Large intestine (tissue), 3 donors: ENCODE measurements at regions not wholly inside any gene's neighbourhood (a gene's known extent, or its start where the extent isn't known, plus 50 kb on each side); places are given as distances from the start of the nearest gene placed in this dataset.
"Not testable (repeated sequence)": the region's sequence is repeated elsewhere in the genome, so short reads cannot be mapped to it uniquely, and the experiment has no call there.

Experiments used
- DNase-seq, 2 donors: peaks; one replicate each; pipeline versions ENCODE4 v3.0.0 to v3.0.0-alpha.2; 2013
- H3K27ac ChIP-seq: one replicate; pipeline ENCODE4 v1.5.1; 2013; ENCODE audit warnings: low read length
- H3K27me3 ChIP-seq: 2 replicates; pipeline ENCODE4 v1.6.1; 2013; ENCODE audit warnings: low read length; ENCODE audit not compliant: control insufficient read depth, insufficient read depth
- H3K36me3 ChIP-seq: 2 replicates; pipeline ENCODE4 v1.6.1; 2013; ENCODE audit warnings: low read length; ENCODE audit not compliant: control insufficient read depth, insufficient read depth
- H3K4me1 ChIP-seq: one replicate; pipeline ENCODE4 v1.6.1; 2013; ENCODE audit warnings: low read length; ENCODE audit not compliant: control insufficient read depth, insufficient read depth
- H3K4me3 ChIP-seq: one replicate; pipeline ENCODE4 v1.5.1; 2013; ENCODE audit warnings: low read length
- H3K9me3 ChIP-seq: one replicate; pipeline ENCODE4 v1.6.1; 2013; ENCODE audit warnings: mild to moderate bottlenecking, low read depth, low read length, moderate library complexity; ENCODE audit not compliant: control insufficient read depth
- WGBS: methylation state at CpG from one replicate; pipeline ENCODE4 v1.1.5; 2013; ENCODE audit warnings: low lambda C conversion rate; ENCODE audit not compliant: insufficient coverage; 5-methylcytosine and 5-hydroxymethylcytosine counted together

DNA sequence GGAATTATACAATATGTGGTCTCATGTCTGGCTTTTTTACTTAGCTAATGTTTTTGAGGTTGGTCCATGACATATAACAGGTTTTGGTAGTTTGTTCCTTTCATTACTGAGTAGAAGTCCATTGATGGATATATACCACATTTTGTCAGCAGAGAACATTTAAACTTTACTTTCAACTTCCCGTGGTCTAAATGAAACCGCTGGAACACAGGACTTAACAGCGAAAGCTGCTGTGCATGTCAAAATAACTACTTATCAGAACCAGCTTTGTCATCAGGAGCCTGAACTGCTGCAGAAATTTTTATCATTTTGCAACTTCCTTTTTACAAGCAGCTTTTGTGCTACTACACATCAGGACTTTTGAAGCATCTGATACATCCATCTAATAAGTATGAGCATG, 147.0 kb downstream of the TBC1D2B start:
- H3K27me3 ChIP-seq, H3K4me3 ChIP-seq, H3K27ac ChIP-seq, H3K36me3 ChIP-seq, DNase-seq, H3K4me1 ChIP-seq, H3K9me3 ChIP-seq: not testable (repeated sequence)
- no CpG with 5 or more reads among the region's 3 CpGs for WGBS

DNA sequence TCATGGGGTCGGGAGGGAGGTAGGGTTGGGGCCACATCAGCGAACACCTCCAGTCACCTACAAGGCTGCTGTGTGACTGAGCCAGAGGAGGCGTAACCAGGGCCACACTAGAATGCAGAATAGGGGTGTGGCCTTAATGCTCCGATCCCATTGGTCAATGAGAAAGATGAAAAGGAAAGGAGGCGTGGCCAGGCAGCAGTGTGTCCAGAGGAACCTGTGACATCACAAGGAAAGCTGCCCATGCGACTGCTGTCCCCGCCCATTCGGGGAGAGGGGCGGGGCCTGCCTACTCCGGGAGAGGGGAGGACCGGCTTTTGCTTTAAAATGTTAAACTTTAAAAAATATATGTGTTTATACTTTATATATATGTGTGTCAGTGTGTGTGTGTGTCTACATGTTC, 150.7 kb downstream of the TBC1D2B start:
- not testable (repeated sequence) for H3K27me3 ChIP-seq, H3K27ac ChIP-seq, H3K9me3 ChIP-seq, DNase-seq, H3K36me3 ChIP-seq, H3K4me3 ChIP-seq, H3K4me1 ChIP-seq
- WGBS, result no CpG with 5 or more reads among the region's 11 CpGs

DNA sequence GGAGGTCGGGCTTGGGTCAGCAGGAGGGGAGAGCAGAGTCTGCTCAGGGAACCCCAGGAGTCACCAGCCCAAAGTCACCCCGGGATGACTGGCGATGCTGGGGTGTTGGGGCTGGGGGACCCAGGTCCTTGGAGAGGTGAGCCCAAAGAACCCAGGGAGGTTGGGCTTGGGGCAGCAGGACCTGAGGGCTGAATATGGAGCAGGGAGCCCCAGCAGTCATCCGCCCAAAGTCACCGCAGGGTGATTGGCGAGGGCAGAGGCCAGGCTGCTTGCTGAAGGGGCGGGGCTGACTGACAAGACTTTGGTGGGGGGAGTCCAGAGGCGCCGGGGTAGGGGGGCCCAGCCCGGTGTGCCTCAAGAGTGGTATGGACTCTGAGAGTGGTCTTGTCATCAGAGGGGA, 151.2 kb downstream of the TBC1D2B start:
- WGBS, result no CpG with 5 or more reads among the region's 10 CpGs

DNA sequence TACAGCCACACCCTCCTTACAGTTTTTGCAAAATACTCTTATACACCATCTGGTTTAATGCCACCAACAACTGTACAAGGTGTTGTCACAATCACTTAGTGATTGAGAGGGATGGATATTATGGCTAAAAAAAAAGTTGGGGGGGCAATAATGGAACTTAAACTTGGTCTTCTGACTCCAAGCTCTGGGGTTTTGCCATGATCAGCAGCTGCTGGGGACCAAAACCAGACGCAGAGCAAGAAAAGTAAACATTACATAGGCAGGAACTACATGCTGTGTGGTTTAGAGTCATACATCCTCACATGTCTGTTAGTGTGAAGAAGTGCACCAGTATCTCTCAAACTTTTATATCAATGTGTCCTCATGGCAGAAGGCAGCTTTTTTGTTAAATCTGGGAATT, 152.4 kb downstream of the TBC1D2B start:
- not testable (repeated sequence) for H3K4me3 ChIP-seq, H3K4me1 ChIP-seq, H3K36me3 ChIP-seq, H3K27ac ChIP-seq, H3K27me3 ChIP-seq, H3K9me3 ChIP-seq, DNase-seq
- no CpG with 5 or more reads among the region's 1 CpG for WGBS

More for the DNA sequence above, 151.2 kb downstream of the TBC1D2B start:
- not testable (repeated sequence) for DNase-seq, H3K4me1 ChIP-seq, H3K27me3 ChIP-seq, H3K4me3 ChIP-seq, H3K27ac ChIP-seq, H3K36me3 ChIP-seq, H3K9me3 ChIP-seq

DNA sequence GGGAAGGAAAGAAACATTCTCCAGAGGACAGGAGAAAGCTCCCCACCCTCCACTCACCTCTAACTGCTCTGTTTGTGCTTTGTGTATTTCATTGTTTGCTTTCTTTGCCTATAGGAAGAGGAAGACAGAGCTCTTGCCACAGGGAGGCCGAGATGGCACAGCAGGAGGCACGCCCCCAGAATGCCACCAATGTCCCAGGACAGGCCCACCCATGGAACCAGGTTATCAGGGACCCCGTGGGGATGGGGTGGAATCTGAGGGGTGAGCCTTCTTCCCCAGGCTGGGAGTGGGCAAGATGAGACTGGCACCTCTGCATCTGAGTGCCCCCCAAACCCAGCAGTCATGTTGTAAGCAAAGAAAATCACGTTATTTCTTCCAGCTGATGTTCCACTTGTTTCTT, 155.8 kb downstream of the TBC1D2B start:
- no peaks in the 10 kb centered on the region for H3K9me3 ChIP-seq
- DNase-seq, result no peak
- no peak overlapping the region for H3K27ac ChIP-seq
- H3K27me3 ChIP-seq, result no peaks in the 10 kb centered on the region
- no peaks in the 10 kb centered on the region for H3K4me1 ChIP-seq
- no peak overlapping the region for H3K4me3 ChIP-seq
- no peaks in the 10 kb centered on the region for H3K36me3 ChIP-seq
- WGBS, result no CpG with 5 or more reads among the region's 4 CpGs

DNA sequence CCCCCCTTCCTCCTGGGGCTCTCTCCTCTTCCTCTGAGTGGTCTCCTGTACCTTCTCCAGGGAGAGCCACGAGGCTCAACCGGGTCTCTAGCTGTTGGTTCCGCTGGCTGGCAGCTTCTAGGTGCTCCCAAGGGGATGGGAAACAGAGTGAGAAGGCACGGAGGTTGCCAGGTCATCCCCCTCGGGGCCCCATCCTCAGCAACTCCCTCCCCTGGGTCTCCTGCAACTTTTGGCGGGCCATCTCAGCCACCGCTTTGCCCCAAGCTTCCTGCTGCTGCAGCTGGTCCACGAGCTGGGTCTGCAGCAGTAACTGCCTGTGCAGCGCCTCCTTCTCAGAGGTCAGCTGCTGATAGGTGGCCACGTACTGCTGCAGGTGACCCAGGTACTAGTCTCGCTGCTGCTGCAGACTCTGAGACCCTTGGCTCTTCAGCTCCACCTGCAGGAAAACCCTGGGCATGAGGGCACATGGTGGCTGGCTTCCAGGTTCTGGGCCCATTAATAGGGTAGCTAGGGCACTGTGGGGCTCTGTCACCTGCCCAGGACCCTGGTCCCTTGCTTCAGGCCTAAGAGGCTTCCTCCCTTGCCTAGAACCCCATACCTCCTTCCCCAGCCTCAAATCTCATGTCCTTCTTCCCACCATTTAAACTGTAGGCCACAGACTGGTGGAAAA, 160.4 kb downstream of the TBC1D2B start:
- DNase-seq, H3K4me1 ChIP-seq, H3K4me3 ChIP-seq, H3K27me3 ChIP-seq, H3K36me3 ChIP-seq, H3K9me3 ChIP-seq, H3K27ac ChIP-seq: not testable (repeated sequence)
- no CpG with 5 or more reads among the region's 11 CpGs for WGBS

DNA sequence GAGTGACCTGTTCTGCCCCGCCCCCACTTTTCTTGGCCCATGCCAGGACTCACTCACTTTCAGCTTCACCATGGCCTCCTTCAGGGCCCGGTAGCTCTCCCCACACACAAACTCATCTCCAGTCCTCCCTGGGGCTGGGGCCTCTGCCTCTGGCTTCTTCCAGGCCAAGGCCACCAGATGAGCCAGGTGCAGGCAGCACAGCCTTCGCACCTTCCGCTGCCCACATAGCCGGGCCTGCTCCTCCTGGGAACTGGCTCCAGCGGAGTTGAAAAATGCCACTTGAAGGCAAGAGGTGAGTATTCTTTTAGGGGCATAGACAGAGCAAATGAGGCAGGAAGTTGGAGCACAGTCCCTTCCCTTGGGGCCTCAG, 161.6 kb downstream of the TBC1D2B start:
- H3K27ac ChIP-seq, H3K4me1 ChIP-seq, H3K27me3 ChIP-seq, H3K36me3 ChIP-seq, H3K4me3 ChIP-seq, DNase-seq, H3K9me3 ChIP-seq: not testable (repeated sequence)
- WGBS, result no CpG with 5 or more reads among the region's 6 CpGs

DNA sequence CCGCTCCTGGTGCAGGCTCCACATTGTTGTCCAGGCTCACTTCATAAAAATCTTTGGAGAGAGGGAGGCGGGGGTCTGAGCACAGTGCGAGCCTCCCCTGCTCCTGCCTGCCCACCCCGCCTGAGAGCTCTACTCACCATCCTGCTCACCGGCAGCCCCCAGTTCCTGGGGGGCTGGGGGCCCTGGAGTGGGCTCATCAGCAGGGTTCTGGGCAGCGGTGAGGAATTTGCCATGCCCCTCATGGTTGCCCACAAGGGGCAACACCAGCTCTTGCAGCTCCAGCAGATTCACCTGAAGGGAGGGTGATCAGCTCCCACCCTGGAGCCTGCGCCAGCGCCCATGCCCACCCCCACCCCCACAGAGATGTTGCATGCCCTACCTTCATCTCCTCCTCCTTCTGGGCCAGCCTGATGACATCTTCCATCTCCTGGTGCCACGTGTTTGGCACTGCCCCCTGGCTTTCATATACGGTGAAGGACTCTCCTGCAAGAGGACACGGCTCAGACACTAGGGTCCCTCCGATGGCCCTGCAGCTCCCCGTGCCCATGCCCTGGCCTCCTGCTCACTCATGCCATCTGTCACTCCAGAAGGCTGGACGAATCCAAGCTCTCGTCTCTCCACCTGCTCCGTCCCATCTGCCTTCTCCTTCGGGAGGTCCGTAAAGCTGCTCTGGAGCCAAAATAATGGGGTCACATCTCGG, 162.1 kb downstream of the TBC1D2B start:
- no CpG with 5 or more reads among the region's 19 CpGs for WGBS
- Histone ChIP-seq H3K9me3 (no peaks in the 10 kb centered on the region), H3K36me3 (no peaks in the 10 kb centered on the region), H3K27ac (no peak overlapping the region), H3K4me3 (no peak overlapping the region), H3K4me1 (no peaks in the 10 kb centered on the region), H3K27me3 (no peaks in the 10 kb centered on the region)
- DNase-seq, result no peak

DNA sequence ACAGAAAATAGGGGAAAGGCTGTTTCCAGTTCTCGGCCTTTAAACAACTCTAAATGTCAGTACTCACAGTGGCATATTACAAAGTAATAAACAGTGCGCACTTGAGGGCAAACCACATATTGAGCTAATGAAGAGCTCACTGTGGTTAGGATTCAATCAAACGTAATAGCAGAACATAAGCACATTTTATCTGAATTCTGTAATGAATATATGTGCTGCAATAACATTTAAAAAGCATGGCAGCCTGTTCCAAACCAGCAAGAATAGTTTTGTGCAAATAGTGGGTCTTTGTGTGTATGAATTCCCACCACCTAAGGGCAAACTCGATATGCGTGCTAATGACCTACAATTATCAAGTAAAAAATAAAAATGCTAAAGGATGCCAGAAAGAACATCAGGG, 163.0 kb downstream of the TBC1D2B start:
- not testable (repeated sequence) for H3K9me3 ChIP-seq, H3K27ac ChIP-seq, H3K36me3 ChIP-seq, H3K27me3 ChIP-seq, H3K4me3 ChIP-seq, H3K4me1 ChIP-seq, DNase-seq
- 80% methylated on average over 1 of the region's 5 CpGs for WGBS

DNA sequence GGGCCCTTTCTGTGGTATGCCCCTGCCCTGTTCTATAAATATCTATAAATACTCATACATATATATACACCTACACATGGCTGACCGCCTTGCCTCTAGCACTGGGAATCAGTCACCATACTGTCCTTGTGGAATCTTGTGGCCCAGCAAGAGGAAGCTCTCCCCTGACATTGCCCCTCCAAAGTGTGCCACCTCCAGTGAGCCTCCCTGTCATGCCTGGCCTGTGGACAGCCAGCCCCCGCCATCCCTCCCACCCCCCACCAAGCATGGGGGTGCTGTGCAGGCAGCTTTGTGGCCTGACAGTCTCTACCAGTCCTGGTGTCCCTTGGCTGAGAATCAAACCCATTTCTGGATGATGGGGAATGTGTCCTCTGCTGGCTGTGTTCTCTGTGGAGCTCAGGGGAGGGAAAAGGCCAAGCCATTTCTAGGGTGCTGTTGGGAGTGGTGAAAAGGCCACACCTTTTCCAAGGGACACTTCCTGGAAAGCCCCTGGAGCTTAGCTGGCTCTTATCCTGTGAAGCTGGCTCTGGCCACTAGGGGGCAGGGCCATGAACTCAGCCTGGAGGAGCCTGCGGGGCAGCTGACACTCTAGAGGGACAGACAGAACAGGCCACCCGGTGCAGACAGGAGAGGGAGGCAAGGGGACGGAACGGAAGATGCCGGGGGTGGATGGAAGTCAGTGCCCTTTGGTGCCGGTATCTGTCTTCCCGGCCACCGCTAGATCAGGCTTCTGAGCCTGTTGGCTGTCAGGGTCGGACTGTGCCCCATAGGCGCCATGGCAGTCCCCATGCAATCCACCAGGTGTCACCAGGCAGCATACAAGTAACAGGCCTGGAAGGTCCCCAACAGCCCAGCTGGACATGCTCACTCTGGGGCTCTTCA, 167.2 kb downstream of the TBC1D2B start:
- not testable (repeated sequence) for H3K27me3 ChIP-seq, H3K9me3 ChIP-seq, H3K36me3 ChIP-seq
- Histone ChIP-seq H3K4me1 (peaks cover 16% of the 10 kb centered on the region), H3K4me3 (peak overlapping the region; percentile 56), H3K27ac (peak overlapping the region; percentile 88)
- WGBS, result no CpG with 5 or more reads among the region's 12 CpGs
- peak; percentile 81 to 89 for DNase-seq
